ENCODE measurements at regions not wholly inside any gene's neighbourhood (a gene's known extent, or its start where the extent isn't known, plus 50 kb on each side); places are given as distances from the start of the nearest gene placed in this dataset.

GRCh38 chr12:98229540-98229924 lies 285.9 kb upstream of the TMPO start:
- DNase-seq (ENCODE audit: insufficient read length, low spot score) (no peak), FAIRE-seq (no peak)
- no peak for TF ChIP-seq CTCF (IDR thresholded peaks at IDR 0.05; ENCODE audit: insufficient read depth, missing control alignments)

- TF ChIP-seq CTCF (IDR thresholded peaks at IDR 0.05; ENCODE audit: insufficient read depth, missing control alignments), result no peak
- FAIRE-seq, result no peak
- DNase-seq (ENCODE audit: insufficient read length, low spot score), result no peak
These were observed 282.5 kb upstream of the TMPO start for GRCh38 chr12:98232753-98233390.

GRCh38 chr12:98235301-98235700 lies 280.1 kb upstream of the TMPO start:
- FAIRE-seq (no peak), DNase-seq (ENCODE audit: insufficient read length, low spot score) (no peak)
- no peak for TF ChIP-seq CTCF (IDR thresholded peaks at IDR 0.05; ENCODE audit: insufficient read depth, missing control alignments)

GRCh38 chr12:98238515-98239130 lies 276.8 kb upstream of the TMPO start:
- FAIRE-seq, result no peak
- no peak for TF ChIP-seq CTCF (IDR thresholded peaks at IDR 0.05; ENCODE audit: insufficient read depth, missing control alignments)
- DNase-seq (ENCODE audit: insufficient read length, low spot score), result no peak

GRCh38 chr12:98243190-98243589 lies 272.2 kb upstream of the TMPO start:
- FAIRE-seq (no peak), DNase-seq (ENCODE audit: insufficient read length, low spot score) (no peak)

GRCh38 chr12:98244136-98244535 lies 271.3 kb upstream of the TMPO start:
- FAIRE-seq, result no peak
- DNase-seq (ENCODE audit: insufficient read length, low spot score), result no peak
- no peak for TF ChIP-seq CTCF (IDR thresholded peaks at IDR 0.05; ENCODE audit: insufficient read depth, missing control alignments)

More at GRCh38 chr12:98243190-98243589, 272.2 kb upstream of the TMPO start:
- TF ChIP-seq CTCF (IDR thresholded peaks at IDR 0.05; ENCODE audit: insufficient read depth, missing control alignments), result no peak
